Upper lobe of right lung (tissue), 1 donor: ENCODE measurements at regions not wholly inside any gene's neighbourhood (a gene's known extent, or its start where the extent isn't known, plus 50 kb on each side); places are given as distances from the start of the nearest gene placed in this dataset.

Experiments used
- ATAC-seq: fragments of 200-7000 bp; cut with Tn5 transposase; one replicate; pipeline ENCODE4 v1.9.1; 2020; ENCODE audit warnings: mild to moderate bottlenecking, moderate library complexity
- DNase-seq: peaks from one replicate; pipeline ENCODE4 v3.0.0-alpha.2; 2020
- H3K27ac ChIP-seq: fragments of 200-600 bp; one replicate; pipeline ENCODE4 v1.8.0; 2022
- H3K27me3 ChIP-seq: fragments of 200-600 bp; one replicate; pipeline ENCODE4 v1.8.0; 2022; ENCODE audit warnings: mild to moderate bottlenecking
- H3K36me3 ChIP-seq: fragments of 200-600 bp; one replicate; pipeline ENCODE4 v1.8.0; 2022
- H3K4me1 ChIP-seq: fragments of 200-600 bp; one replicate; pipeline ENCODE4 v1.8.0; 2022
- H3K4me3 ChIP-seq: fragments of 200-600 bp; one replicate; pipeline ENCODE4 v1.8.0; 2022; ENCODE audit warnings: mild to moderate bottlenecking
- H3K9me3 ChIP-seq: fragments of 200-600 bp; one replicate; pipeline ENCODE4 v1.8.0; 2022
- CTCF ChIP-seq: fragments of 200-600 bp; IDR thresholded peaks from one replicate; pipeline ENCODE4 v1.8.0; 2022; ENCODE audit warnings: antibody characterized with exemption
- intact Hi-C: fragments of 100-400 bp; cut with DNase I; formaldehyde crosslinking; loops from one replicate; pipeline ENCODE4 v1.11.0; 2022
- donor health status: DM: no; HTN: yes; CAD: no; lungs with severe emphysema.

- H3K27me3 ChIP-seq: no peaks in the 10 kb centered on the region
- H3K4me1 ChIP-seq: no peaks in the 10 kb centered on the region
- ATAC-seq (no peak), DNase-seq (no peak)
- no peaks in the 10 kb centered on the region for H3K9me3 ChIP-seq
- TF ChIP-seq CTCF: no peak
- H3K36me3 ChIP-seq: no peaks in the 10 kb centered on the region
- intact Hi-C loops: no loop called here
- H3K4me3 ChIP-seq: no peak overlapping the region
- no peak overlapping the region for H3K27ac ChIP-seq
Measured at GRCh38 chr6:14950970-14951276, 294.9 kb upstream of the JARID2 start.

- DNase-seq (no peak), ATAC-seq (no peak)
- H3K27ac ChIP-seq: no peak overlapping the region
- H3K4me1 ChIP-seq: no peaks in the 10 kb centered on the region
- intact Hi-C loops: no loop called here
- H3K27me3 ChIP-seq: no peaks in the 10 kb centered on the region
- no peaks in the 10 kb centered on the region for H3K36me3 ChIP-seq
- no peak overlapping the region for H3K4me3 ChIP-seq
- H3K9me3 ChIP-seq: no peaks in the 10 kb centered on the region
- TF ChIP-seq CTCF: no peak
Measured at GRCh38 chr6:14951704-14952103, 294.2 kb upstream of the JARID2 start.

GRCh38 chr6:14953836-14954235 is 292.0 kb upstream of the JARID2 start:
- TF ChIP-seq CTCF: no peak
- ATAC-seq: no peak
- no peaks in the 10 kb centered on the region for H3K27me3 ChIP-seq
- no peaks in the 10 kb centered on the region for H3K9me3 ChIP-seq
- H3K4me3 ChIP-seq: no peak overlapping the region
- H3K36me3 ChIP-seq: no peaks in the 10 kb centered on the region
- intact Hi-C loops: no loop called here
- no peak for DNase-seq
- no peaks in the 10 kb centered on the region for H3K4me1 ChIP-seq
- H3K27ac ChIP-seq: no peak overlapping the region

DNA sequence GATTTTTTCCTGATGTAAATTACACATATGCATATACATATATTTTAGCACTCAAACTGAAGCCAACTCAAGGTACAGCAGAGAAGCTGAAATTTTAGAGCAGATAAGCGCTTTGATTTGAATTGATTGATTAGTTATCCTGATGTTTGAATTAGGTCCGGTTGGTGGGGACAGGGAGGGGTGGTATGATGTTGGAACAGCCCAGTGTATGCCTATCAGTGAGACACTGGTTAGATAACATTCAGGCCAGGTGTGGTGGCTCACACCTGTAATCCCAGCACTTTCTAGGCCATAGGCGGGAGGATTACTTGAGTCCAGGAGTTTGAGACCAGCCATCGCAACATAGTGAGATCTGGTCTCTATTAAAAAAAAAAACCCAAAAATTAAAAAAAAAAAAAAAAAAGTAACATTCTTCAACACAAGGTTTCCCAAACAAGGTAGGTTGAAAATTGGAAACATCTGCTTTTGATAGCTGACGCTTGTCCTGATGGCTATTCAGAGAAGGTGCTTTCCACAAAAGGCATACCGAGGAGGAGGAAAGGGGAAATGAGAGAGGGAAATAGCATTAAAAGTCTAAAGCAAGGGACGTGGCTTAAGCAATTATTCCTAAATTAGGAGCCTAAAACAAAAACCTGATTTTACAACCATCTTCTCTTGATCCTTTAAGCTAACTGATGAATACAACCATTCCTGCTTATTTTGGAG is 288.4 kb upstream of the JARID2 start:
- TF ChIP-seq CTCF: no peak
- no peak for ATAC-seq
- H3K27me3 ChIP-seq: no peaks in the 10 kb centered on the region
- no peak for DNase-seq
- no peaks in the 10 kb centered on the region for H3K4me1 ChIP-seq
- H3K36me3 ChIP-seq: no peaks in the 10 kb centered on the region
- H3K9me3 ChIP-seq: no peaks in the 10 kb centered on the region
- no peak overlapping the region for H3K27ac ChIP-seq
- H3K4me3 ChIP-seq: no peak overlapping the region
- intact Hi-C loops: no loop called here

DNA sequence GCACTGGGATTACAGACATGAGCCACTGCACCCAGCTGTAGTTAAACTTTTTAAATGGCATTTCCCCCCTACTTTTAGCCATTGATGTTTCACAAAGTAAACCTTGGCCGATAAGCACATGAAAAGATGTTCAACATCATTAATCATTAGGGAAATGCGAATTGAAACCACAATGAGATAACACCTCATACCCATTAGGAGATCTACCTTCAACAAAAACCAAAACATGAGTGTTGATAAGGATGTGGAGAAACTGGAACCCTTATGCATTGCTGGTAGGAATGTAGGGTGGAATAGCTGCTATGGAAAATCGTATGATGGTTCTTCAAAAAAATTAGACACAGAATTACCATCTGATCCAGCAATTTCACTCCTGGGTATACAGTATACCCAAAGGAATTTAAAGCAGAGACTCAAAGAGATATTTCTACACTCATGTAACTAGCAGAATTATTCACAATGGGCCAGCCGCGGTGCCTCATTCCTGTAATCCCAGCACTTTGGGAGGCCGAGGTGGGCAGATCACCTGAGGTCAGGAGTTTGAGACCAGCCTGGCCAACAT is 286.5 kb upstream of the JARID2 start:
- Histone ChIP-seq H3K27me3 (no peaks in the 10 kb centered on the region), H3K4me1 (no peaks in the 10 kb centered on the region), H3K9me3 (no peaks in the 10 kb centered on the region), H3K4me3 (no peak overlapping the region), H3K36me3 (no peaks in the 10 kb centered on the region), H3K27ac (no peak overlapping the region)
- intact Hi-C loops: no loop called here
- TF ChIP-seq CTCF: no peak
- no peak for ATAC-seq
- no peak for DNase-seq
